HUES6 (cell line): ENCODE measurements at regions not wholly inside any gene's neighbourhood (a gene's known extent, or its start where the extent isn't known, plus 50 kb on each side); places are given as distances from the start of the nearest gene placed in this dataset.
A peak's percentile ranks its signal among the peaks of the same experiment; 100 is the strongest.

ENCODE experiments used
- H3K27ac ChIP-seq: 2 replicates; pipeline ENCODE4 v1.7.0; 2013; ENCODE audit warnings: low read depth, mild to moderate bottlenecking, low read length, inconsistent platforms
- H3K27me3 ChIP-seq: 2 replicates; pipeline ENCODE4 v1.6.1; 2013; ENCODE audit warnings: low read length; ENCODE audit not compliant: control insufficient read depth, insufficient read depth
- H3K36me3 ChIP-seq: 2 replicates; pipeline ENCODE4 v1.6.1; 2013; ENCODE audit warnings: low read length; ENCODE audit not compliant: control insufficient read depth, insufficient read depth
- H3K4me1 ChIP-seq: 2 replicates; pipeline ENCODE4 v1.6.1; 2013; ENCODE audit warnings: low read length; ENCODE audit not compliant: control insufficient read depth, insufficient read depth
- H3K4me3 ChIP-seq: 2 replicates; pipeline ENCODE4 v1.5.1; 2013; ENCODE audit warnings: low read depth, low read length
- H3K9ac ChIP-seq: one replicate; pipeline ENCODE4 v1.6.1; 2013; ENCODE audit warnings: mild to moderate bottlenecking, low read length
- H3K9me3 ChIP-seq: 2 replicates; pipeline ENCODE4 v1.6.1; 2013; ENCODE audit warnings: low read depth, low read length; ENCODE audit not compliant: control insufficient read depth, insufficient read depth

- H3K27me3 ChIP-seq = no peaks in the 10 kb centered on the region
- H3K36me3 ChIP-seq = no peaks in the 10 kb centered on the region
- no peak overlapping the region for H3K27ac ChIP-seq
- H3K4me1 ChIP-seq = peaks cover 5% of the 10 kb centered on the region; the same call in 1 of the 2 replicates
- H3K4me3 ChIP-seq = no peak overlapping the region
- H3K9me3 ChIP-seq = 0 out of 2 replicates have a peak, but pooled peaks cover 7% of the 10 kb centered on the region
- no peak overlapping the region for H3K9ac ChIP-seq
Observed at GRCh38 chr5:38119836-38120235, 138.5 kb upstream of the EGFLAM start.

GRCh38 chr5:38117784-38118479 is 140.4 kb upstream of the EGFLAM start:
- Histone ChIP-seq H3K27ac (no peak overlapping the region), H3K9ac (no peak overlapping the region), H3K36me3 (no peaks in the 10 kb centered on the region), H3K27me3 (no peaks in the 10 kb centered on the region), H3K9me3 (no peaks in the 10 kb centered on the region), H3K4me3 (no peak overlapping the region), H3K4me1 (peaks cover 9% of the 10 kb centered on the region; the same call in 1 of the 2 replicates)

- Histone ChIP-seq H3K4me3 (no peak overlapping the region), H3K27me3 (no peaks in the 10 kb centered on the region), H3K27ac (no peak overlapping the region)
Observed at GRCh38 chr5:38115318-38115827, 143.0 kb upstream of the EGFLAM start.

GRCh38 chr5:38113880-38114279 is 144.5 kb upstream of the EGFLAM start:
- Histone ChIP-seq H3K4me1 (peaks cover 9% of the 10 kb centered on the region; the same call in 1 of the 2 replicates), H3K9me3 (no peaks in the 10 kb centered on the region)

More at GRCh38 chr5:38115318-38115827, 143.0 kb upstream of the EGFLAM start:
- no peak overlapping the region for H3K9ac ChIP-seq
- H3K9me3 ChIP-seq = no peaks in the 10 kb centered on the region
- peaks cover 9% of the 10 kb centered on the region; the same call in 1 of the 2 replicates for H3K4me1 ChIP-seq
- no peaks in the 10 kb centered on the region for H3K36me3 ChIP-seq

GRCh38 chr5:38113456-38113855 is 144.9 kb upstream of the EGFLAM start:
- H3K9me3 ChIP-seq = no peaks in the 10 kb centered on the region
- no peaks in the 10 kb centered on the region for H3K27me3 ChIP-seq
- no peak overlapping the region for H3K4me3 ChIP-seq
- H3K36me3 ChIP-seq = no peaks in the 10 kb centered on the region
- no peak overlapping the region for H3K27ac ChIP-seq
- H3K4me1 ChIP-seq = peaks cover 9% of the 10 kb centered on the region; the same call in 1 of the 2 replicates
- no peak overlapping the region for H3K9ac ChIP-seq

More at GRCh38 chr5:38113880-38114279, 144.5 kb upstream of the EGFLAM start:
- Histone ChIP-seq H3K4me3 (no peak overlapping the region), H3K27ac (no peak overlapping the region), H3K36me3 (no peaks in the 10 kb centered on the region), H3K27me3 (no peaks in the 10 kb centered on the region), H3K9ac (no peak overlapping the region)

- Histone ChIP-seq H3K4me1 (peaks cover 9% of the 10 kb centered on the region; the same call in 1 of the 2 replicates), H3K36me3 (no peaks in the 10 kb centered on the region), H3K27me3 (no peaks in the 10 kb centered on the region), H3K4me3 (no peak overlapping the region), H3K27ac (no peak overlapping the region), H3K9me3 (no peaks in the 10 kb centered on the region), H3K9ac (no peak overlapping the region)
Observed at GRCh38 chr5:38112938-38113337, 145.4 kb upstream of the EGFLAM start.

GRCh38 chr5:38110130-38110529 is 148.2 kb upstream of the EGFLAM start:
- Histone ChIP-seq H3K27ac (no peak overlapping the region), H3K27me3 (no peaks in the 10 kb centered on the region; the same call in 1 of the 2 replicates), H3K9me3 (no peaks in the 10 kb centered on the region), H3K4me3 (no peak overlapping the region), H3K36me3 (no peaks in the 10 kb centered on the region), H3K4me1 (peaks cover 21% of the 10 kb centered on the region), H3K9ac (no peak overlapping the region)

- Histone ChIP-seq H3K9ac (no peak overlapping the region), H3K27me3 (peaks cover 4% of the 10 kb centered on the region; the same call in 1 of the 2 replicates), H3K27ac (no peak overlapping the region), H3K4me1 (peaks cover 19% of the 10 kb centered on the region), H3K9me3 (no peaks in the 10 kb centered on the region), H3K4me3 (no peak overlapping the region), H3K36me3 (no peaks in the 10 kb centered on the region)
Observed at GRCh38 chr5:38107096-38107495, 151.3 kb upstream of the EGFLAM start.

GRCh38 chr5:38105801-38106200 is 152.6 kb upstream of the EGFLAM start:
- peaks cover 4% of the 10 kb centered on the region; the same call in 1 of the 2 replicates for H3K27me3 ChIP-seq
- peaks cover 21% of the 10 kb centered on the region for H3K4me1 ChIP-seq
- H3K27ac ChIP-seq = no peak overlapping the region
- no peak overlapping the region for H3K4me3 ChIP-seq
- no peaks in the 10 kb centered on the region for H3K36me3 ChIP-seq
- no peak overlapping the region for H3K9ac ChIP-seq
- H3K9me3 ChIP-seq = no peaks in the 10 kb centered on the region

GRCh38 chr5:38105231-38105570 is 153.2 kb upstream of the EGFLAM start:
- Histone ChIP-seq H3K4me3 (peak overlapping the region; percentile 24), H3K4me1 (peaks cover 27% of the 10 kb centered on the region), H3K27ac (peak overlapping the region; percentile 82; the same call in 1 of the 2 replicates)

GRCh38 chr5:38104497-38105230 is 153.7 kb upstream of the EGFLAM start:
- Histone ChIP-seq H3K4me1 (peaks cover 28% of the 10 kb centered on the region), H3K27ac (peak overlapping the region; percentile 82; the same call in 1 of the 2 replicates), H3K4me3 (peak overlapping the region; percentile 24), H3K36me3 (no peaks in the 10 kb centered on the region), H3K9me3 (no peaks in the 10 kb centered on the region), H3K27me3 (peaks cover 4% of the 10 kb centered on the region; the same call in 1 of the 2 replicates), H3K9ac (no peak overlapping the region)

More at GRCh38 chr5:38105231-38105570, 153.2 kb upstream of the EGFLAM start:
- H3K27me3 ChIP-seq = peaks cover 4% of the 10 kb centered on the region; the same call in 1 of the 2 replicates
- no peaks in the 10 kb centered on the region for H3K9me3 ChIP-seq
- no peak overlapping the region for H3K9ac ChIP-seq
- no peaks in the 10 kb centered on the region for H3K36me3 ChIP-seq
